Ovary (tissue), 7 donors: ENCODE measurements at regions not wholly inside any gene's neighbourhood (a gene's known extent, or its start where the extent isn't known, plus 50 kb on each side); places are given as distances from the start of the nearest gene placed in this dataset.

Experiments used
- DNase-seq, 5 donors: peaks; one replicate each; pipeline ENCODE4 v3.0.0-alpha.2; 2019 to 2020
- H3K27ac ChIP-seq, 2 donors: fragments of 200-600 bp; one replicate each; pipeline versions ENCODE4 v1.5.1 to v1.8.0; 2019 to 2022
- H3K27me3 ChIP-seq: fragments of 200-600 bp; one replicate; pipeline ENCODE4 v1.8.0; 2022
- H3K36me3 ChIP-seq: fragments of 200-600 bp; sonication (generic); one replicate; pipeline ENCODE4 v1.5.1; 2019
- H3K4me1 ChIP-seq: one replicate; pipeline ENCODE4 v1.8.1; 2013; ENCODE audit warnings: mild to moderate bottlenecking, moderate library complexity; ENCODE audit not compliant: insufficient read depth
- H3K4me3 ChIP-seq: fragments of 200-600 bp; sonication (generic); one replicate; pipeline ENCODE4 v1.5.1; 2017
- H3K9me3 ChIP-seq, 2 donors: fragments of 200-600 bp in 1 of 2; sonication (generic) in 1 of 2; one replicate each; pipeline versions ENCODE4 v1.5.1 to v1.8.1; 2013 to 2019; ENCODE audit warnings: mild to moderate bottlenecking in 1 of 2, moderate library complexity in 1 of 2
- CTCF ChIP-seq, 3 donors: fragments of 450-650 bp in 2 of 3; fragments of 200-600 bp in 1 of 3; IDR thresholded peaks; one replicate each; pipeline versions ENCODE4 v1.5.1 to v1.8.0; 2016 to 2022; ENCODE audit warnings: antibody characterized with exemption in 3 of 3, mild to moderate bottlenecking in 1 of 3
- EP300 ChIP-seq: sonication (generic); formaldehyde crosslinking; IDR thresholded peaks from one replicate; pipeline ENCODE4 v1.6.1; 2017; ENCODE audit warnings: antibody characterized with exemption
- POLR2A ChIP-seq: fragments of 450-650 bp; IDR thresholded peaks from one replicate; pipeline ENCODE4 v1.6.1; 2017; ENCODE audit warnings: antibody characterized with exemption, mild to moderate bottlenecking, moderate library complexity
- WGBS, 3 donors: extraction: QIAGEN DNeasy Blood & Tissue Kit in 1 of 3; methylation state at CpG; one replicate each; pipeline versions ENCODE4 v1.1.5 to v1.1.7; 2013 to 2017; 5-methylcytosine and 5-hydroxymethylcytosine counted together
- intact Hi-C, 4 donors: fragments of 100-400 bp; cut with DNase I; formaldehyde crosslinking; loops; one replicate each; pipeline versions ENCODE4 v1.11.0 to v1.15.1; 2022 to 2023
- donor health status: DM: no; HTN: no; CAD: no; lungs with moderate emphysema.
- donor health status: DM: no; HTN: no; CAD: no.
- donor health status: Bipolar disorder and iron deficiency.
- donor health status: DM: no; HTN: no; CAD: no.
- donor health status: DM: yes; HTN: yes; CAD: no.

GRCh38 chr2:66273933-66274490 is 160.9 kb upstream of the MEIS1 start:
- Histone ChIP-seq H3K36me3 (no peaks in the 10 kb centered on the region), H3K27ac (no peak overlapping the region), H3K4me3 (no peak overlapping the region), H3K9me3 (no peaks in the 10 kb centered on the region), H3K4me1 (no peaks in the 10 kb centered on the region), H3K27me3 (no peaks in the 10 kb centered on the region)
- intact Hi-C loops: no loop called here
- DNase-seq: no peak
- no peak for TF ChIP-seq CTCF (IDR thresholded peaks at IDR 0.05)
- TF ChIP-seq EP300: no peak
- TF ChIP-seq POLR2A: no peak
- 64 to 71% (median 66%) methylated on average over 4 of the region's 4 CpGs for WGBS, 3 donors

GRCh38 chr2:66272751-66273150 is 162.2 kb upstream of the MEIS1 start:
- Histone ChIP-seq H3K4me3 (no peak overlapping the region), H3K4me1 (no peaks in the 10 kb centered on the region), H3K36me3 (no peaks in the 10 kb centered on the region), H3K27me3 (no peaks in the 10 kb centered on the region), H3K27ac (no peak overlapping the region), H3K9me3 (no peaks in the 10 kb centered on the region)
- no peak for DNase-seq
- TF ChIP-seq CTCF (IDR thresholded peaks at IDR 0.05) (no peak), POLR2A (no peak), EP300 (no peak)
- intact Hi-C loops: no loop called here
- 85 to 92% (median 86%) methylated on average over 6 of the region's 6 CpGs for WGBS, 3 donors

GRCh38 chr2:66271777-66272176 is 163.1 kb upstream of the MEIS1 start:
- intact Hi-C loops: no loop called here
- TF ChIP-seq CTCF (IDR thresholded peaks at IDR 0.05): no peak
- no peak for TF ChIP-seq POLR2A
- no peak for TF ChIP-seq EP300

GRCh38 chr2:66270247-66270646 is 164.7 kb upstream of the MEIS1 start:
- Histone ChIP-seq H3K27ac (no peak overlapping the region), H3K4me3 (no peak overlapping the region), H3K9me3 (no peaks in the 10 kb centered on the region), H3K36me3 (no peaks in the 10 kb centered on the region), H3K27me3 (no peaks in the 10 kb centered on the region), H3K4me1 (no peaks in the 10 kb centered on the region)
- intact Hi-C loops: no loop called here
- no peak for DNase-seq
- TF ChIP-seq POLR2A (no peak), CTCF (IDR thresholded peaks at IDR 0.05) (no peak), EP300 (no peak)
- 91 to 92% (median 92%) methylated on average over 1 of the region's 1 CpG for WGBS, 3 donors

More at GRCh38 chr2:66271777-66272176, 163.1 kb upstream of the MEIS1 start:
- Histone ChIP-seq H3K27me3 (no peaks in the 10 kb centered on the region), H3K4me1 (no peaks in the 10 kb centered on the region), H3K9me3 (no peaks in the 10 kb centered on the region), H3K27ac (no peak overlapping the region), H3K4me3 (no peak overlapping the region), H3K36me3 (no peaks in the 10 kb centered on the region)
- 79 to 88% (median 80%) methylated on average over 2 of the region's 2 CpGs for WGBS, 3 donors
- DNase-seq: no peak
